GM18499 (cell line): ENCODE measurements at regions not wholly inside any gene's neighbourhood (a gene's known extent, or its start where the extent isn't known, plus 50 kb on each side); places are given as distances from the start of the nearest gene placed in this dataset.

Source experiments
- ATAC-seq: cut with Tn5 transposase; IDR thresholded peaks from one replicate; pipeline ENCODE4 v1.9.1; 2021; ENCODE audit warnings: moderate number of reproducible peaks; ENCODE audit not compliant: insufficient read depth, unreplicated experiment

GRCh38 chr11:116537709-116538108 is 235.1 kb downstream of the BUD13 start:
- ATAC-seq, result no peak

GRCh38 chr11:116537121-116537520 is 235.7 kb downstream of the BUD13 start:
- ATAC-seq, result no peak

GRCh38 chr11:116536416-116536815 is 236.4 kb downstream of the BUD13 start:
- no peak for ATAC-seq

DNA sequence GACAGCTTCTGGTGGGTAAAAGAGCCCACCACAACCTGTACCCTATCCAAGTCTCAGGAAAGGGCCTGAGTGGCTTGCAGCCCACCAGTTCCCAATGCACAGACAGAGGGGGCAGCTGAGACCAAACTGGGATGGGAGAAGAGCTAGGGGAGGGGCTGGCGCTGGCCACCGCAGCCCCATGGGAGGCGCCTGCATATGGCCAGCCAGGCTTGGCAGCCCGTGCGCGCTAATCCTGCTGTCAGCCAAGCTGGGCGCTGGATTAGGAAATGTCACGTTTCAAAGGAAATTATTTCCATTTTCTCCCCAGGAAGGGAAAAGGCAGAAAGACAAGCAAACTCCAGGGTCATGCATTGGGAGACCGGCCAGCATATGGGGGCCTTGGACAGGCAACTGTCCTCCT is 236.8 kb downstream of the BUD13 start:
- ATAC-seq, result no peak

DNA sequence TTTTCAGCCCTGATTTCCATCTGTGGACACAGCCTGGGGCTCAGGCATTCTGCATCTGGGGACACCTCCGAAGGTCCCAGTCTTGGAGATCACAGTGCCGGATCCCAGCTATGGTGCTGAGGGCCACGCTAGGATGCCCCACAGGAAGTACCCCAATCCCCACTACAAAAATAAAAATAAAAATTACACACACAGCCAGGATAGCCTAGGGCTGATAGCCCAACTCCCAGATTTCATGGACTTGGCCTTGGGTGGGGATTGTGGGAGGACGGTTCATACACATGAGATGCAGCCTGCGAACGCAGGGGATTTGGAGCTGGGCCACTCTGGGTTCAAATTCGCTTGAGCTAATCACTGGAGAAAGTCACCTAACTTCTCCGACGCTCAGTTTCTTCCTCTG is 237.7 kb downstream of the BUD13 start:
- no peak for ATAC-seq

DNA sequence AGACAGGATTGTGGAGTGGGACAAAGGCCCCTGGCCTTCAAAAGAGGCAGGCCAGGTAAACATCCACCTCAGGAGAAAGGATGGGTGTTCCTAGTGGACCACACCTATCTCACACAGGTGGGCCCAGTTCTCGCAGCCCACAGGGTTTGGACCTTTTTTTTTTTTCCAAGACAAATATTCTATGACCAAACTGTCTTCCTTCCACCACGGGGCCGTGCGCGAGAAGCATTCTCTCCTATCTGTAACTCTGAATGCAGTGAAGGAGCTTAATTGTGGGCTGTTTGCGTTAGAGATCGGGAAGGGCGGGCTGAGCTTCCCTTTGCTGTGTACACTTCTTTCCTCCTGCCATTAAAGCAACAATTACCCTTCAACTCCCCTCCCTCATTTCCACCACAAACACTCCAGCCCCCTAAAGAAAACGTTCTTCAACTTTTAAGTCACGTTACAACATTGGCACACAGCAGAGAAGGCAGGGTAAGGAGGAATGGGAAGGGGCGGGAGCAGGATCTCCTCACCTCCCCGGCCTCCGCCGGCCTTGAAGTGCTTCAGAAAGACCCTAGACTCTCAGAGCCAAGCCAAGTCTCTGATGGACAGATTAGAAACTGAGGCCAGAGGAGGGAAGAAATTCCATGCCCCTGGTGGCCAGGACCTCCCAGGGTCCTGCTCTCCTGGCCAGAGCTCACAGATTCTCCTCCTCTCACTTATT is 238.4 kb downstream of the BUD13 start:
- no peak for ATAC-seq

GRCh38 chr11:116533186-116533825 is 239.5 kb downstream of the BUD13 start:
- ATAC-seq, result no peak

GRCh38 chr11:116532066-116532465 is 240.7 kb downstream of the BUD13 start:
- no peak for ATAC-seq

DNA sequence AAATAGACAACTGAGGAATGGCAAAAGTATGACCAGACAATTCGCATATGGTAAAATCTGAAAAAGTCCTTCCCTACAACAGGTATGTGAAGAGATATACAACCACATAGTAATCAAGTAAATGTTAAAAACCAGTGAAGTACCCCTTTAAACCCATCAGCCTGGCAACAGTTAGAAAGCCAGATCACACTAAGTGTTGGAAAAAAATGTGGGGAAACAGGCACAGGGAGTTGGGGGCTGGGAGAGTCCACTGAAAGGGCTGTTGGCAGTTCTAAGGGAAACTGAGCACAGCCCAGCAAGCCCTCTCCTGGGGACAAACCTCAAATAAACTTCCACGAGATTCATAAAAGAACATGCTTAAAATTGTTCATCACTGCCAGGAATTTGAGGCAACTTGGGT is 242.1 kb downstream of the BUD13 start:
- ATAC-seq, result no peak

DNA sequence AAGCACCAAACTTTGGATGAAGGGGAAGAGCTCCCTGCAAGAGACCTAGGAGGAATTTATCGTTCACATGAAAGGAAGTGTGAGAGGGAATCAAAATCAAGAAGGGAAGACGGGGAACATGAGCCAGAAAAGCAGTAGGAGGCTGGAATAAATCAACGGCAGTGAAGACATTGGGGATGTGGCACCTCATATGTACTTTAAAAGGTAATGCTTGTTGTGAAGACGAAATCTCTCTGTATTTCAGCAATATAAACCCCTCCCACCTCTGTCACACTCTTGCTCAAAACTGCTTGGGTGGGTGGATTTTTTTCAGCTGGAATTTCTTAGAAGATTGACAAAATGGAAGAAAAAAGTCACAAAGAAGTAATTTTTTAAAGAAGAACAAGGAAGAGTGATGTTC is 243.5 kb downstream of the BUD13 start:
- no peak for ATAC-seq

GRCh38 chr11:116527180-116527991 is 245.4 kb downstream of the BUD13 start:
- ATAC-seq, result no peak

DNA sequence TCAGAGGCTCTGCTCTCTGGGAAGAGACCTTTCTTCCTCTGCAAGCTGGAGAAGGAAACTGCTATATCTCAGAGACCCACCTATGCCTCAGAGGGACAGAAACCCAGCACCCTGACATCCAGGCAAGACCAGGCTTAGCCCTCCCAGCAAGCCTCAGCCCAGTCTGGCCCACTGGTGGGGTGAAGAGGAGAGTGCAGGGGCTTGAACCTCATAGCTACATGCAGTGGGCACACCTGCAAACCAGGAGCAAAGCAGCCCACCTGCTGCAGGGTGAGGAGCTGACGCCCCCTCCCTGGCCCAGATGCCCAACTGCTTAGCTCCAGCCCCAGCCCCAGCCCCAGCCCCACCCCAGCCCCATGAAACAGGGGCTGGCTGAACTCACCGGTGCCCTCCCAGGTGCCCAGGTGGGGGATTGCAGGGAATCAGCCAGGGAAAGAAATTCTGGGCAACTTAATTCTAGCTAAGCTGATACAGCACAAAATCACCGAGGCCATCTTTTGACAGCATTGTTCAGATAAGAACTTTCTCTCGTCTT is 246.8 kb downstream of the BUD13 start:
- ATAC-seq, result no peak

DNA sequence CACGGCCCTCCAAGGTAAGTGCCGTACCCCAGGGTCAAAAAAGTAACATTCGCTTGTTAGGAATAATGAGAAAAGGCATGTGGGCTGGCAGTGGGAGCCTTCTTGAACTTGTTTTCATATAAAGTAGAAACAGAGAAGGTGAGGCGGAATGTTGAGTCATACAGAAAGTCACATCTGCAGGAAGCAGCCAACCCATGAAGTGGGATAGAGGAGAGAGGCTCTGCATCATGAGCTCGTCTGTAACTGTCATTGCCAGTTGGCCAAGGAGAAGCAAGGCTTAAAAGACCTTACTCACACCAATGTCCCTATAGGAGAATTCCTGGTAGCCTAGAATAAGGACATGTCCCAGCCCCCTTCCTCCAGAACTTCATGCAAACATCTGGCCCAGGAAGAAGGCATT is 253.3 kb downstream of the BUD13 start:
- ATAC-seq, result no peak

- ATAC-seq, result no peak
These were observed 254.6 kb downstream of the BUD13 start for GRCh38 chr11:116518141-116518540.

GRCh38 chr11:116517584-116517983 is 255.2 kb downstream of the BUD13 start:
- no peak for ATAC-seq

- no peak for ATAC-seq
These were observed 255.7 kb downstream of the BUD13 start for GRCh38 chr11:116517077-116517476.

DNA sequence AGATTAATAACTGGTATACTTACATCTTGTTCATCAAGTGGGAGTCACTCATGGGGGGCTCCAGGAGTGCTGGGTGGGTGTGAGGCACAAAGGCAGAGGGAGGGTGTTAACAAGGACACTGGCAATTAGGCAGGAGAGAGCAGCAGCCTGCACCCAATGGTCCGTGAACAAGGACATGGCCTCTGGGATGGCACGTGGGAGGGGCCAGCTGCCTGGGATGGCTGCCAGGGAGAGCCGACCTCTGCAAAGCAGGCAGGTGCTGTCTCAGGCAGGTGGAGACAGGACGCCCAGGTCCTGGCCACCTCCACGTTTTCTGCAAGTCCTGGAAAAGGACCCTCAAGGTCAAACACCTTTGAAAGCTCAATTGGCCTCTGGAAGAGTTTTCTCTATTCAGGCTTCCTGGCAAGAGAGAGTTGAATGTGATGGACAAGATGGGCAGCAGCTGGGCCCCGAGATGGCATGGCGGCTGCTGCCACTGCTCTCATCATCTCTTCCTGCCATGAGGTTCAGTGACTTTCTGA is 257.1 kb downstream of the BUD13 start:
- no peak for ATAC-seq

DNA sequence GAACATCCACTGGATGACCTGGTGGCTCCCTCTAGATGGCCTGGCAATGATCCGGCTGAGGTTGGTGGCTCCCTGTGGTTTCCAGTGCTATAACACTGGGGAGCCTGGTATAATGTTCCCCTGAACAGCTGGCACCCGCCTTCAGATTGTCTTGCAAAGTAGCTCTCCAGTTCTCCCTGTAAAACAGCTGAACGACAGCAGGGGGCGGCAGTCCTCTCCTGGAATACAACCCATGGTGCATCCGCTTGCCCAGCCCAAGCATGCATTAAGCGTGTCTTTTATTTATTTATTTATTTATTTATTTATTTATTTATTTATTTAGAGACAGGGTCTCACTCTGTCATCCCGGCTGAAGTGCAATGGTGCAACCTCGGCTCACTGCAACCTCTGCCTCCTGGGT is 258.9 kb downstream of the BUD13 start:
- ATAC-seq, result no peak

- no peak for ATAC-seq
These were observed 259.4 kb downstream of the BUD13 start for GRCh38 chr11:116513278-116513823.

DNA sequence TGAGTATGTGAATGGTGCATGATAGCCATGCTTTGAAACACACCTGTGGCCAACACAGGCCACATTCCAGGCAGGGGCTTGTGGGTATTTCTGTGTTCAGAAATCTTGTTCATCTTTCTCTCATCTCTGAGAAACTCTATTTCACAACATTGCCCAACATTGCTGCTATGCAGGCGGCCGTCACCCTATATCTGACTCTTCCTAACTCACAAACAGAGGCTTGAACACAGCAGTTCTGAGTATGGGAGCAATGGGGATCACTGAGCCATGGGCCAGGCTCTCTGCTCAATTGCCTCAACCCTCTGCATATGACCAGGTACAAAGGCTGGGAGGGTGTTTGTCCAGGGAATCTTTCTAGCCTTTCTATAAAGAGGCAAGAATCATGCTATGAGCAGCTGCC is 259.9 kb downstream of the BUD13 start:
- no peak for ATAC-seq

DNA sequence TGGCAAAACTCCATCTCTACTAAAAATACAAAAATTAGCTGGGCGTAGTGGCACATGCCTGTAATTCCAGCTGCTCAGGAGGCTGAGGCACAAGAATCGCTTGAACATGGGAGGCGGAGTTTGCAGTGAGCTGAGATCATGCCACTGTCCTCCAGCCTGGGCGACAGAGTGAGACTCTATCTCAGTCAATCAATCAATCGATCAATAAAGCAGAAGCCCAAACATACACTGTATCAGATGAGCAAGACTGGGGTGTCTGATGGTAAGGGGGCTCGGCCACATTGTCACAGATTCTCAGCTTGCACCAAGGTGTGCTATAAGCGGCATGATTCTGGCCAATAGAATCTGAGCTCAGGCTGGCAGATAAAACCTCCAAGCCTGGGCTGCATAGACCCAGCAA is 261.1 kb downstream of the BUD13 start:
- ATAC-seq, result no peak
